GM19035 (cell line): ENCODE measurements at regions not wholly inside any gene's neighbourhood (a gene's known extent, or its start where the extent isn't known, plus 50 kb on each side); places are given as distances from the start of the nearest gene placed in this dataset.
"Not testable (repeated sequence)": the region's sequence is repeated elsewhere in the genome, so short reads cannot be mapped to it uniquely, and the experiment has no call there.

ENCODE experiments used
- ATAC-seq: cut with Tn5 transposase; IDR thresholded peaks from one replicate; pipeline ENCODE4 v1.9.1; 2021; ENCODE audit not compliant: unreplicated experiment

- no peak for ATAC-seq
These were observed 1084.7 kb upstream of the LRRTM1 start for GRCh38 chr2:81389203-81389602.

DNA sequence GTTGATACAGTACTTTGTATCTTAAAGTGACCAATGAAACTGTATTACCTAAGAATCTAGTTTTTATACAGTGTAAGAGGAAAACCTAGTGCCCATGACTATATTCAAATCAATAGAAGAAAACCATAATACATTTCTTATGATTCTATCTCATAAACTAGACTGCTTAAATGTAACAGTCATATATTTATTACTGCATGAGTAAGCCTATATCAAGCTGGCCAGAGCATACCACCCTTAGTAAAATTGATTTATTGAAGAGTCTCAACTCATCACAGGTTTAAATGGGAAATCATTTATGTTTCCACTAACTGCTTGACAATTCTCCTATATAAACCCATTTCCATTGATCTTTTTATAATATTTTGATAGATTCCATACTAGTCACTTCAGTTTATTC lies 1059.2 kb upstream of the LRRTM1 start:
- ATAC-seq: no peak

DNA sequence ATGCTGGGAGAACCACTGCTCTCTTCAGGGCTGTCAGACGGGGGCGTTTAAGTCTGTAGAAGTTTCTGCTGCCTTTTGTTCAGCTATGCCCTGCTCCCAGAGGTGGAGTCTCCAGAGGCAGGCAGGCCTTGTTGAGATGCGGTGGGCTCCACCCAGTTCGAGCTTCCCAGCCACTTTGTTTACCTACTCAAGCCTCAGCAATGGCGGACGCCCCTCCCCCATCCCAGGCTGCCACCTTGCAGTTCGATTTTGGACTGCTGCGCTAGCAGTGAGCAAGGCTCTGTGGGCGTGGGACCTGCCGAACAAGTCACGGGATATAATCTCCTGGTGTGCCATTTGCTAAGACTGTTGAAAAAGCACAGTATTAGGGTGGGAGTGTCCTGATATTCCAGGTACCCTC lies 1057.9 kb upstream of the LRRTM1 start:
- ATAC-seq: not testable (repeated sequence)

GRCh38 chr2:81355436-81355835 lies 1050.9 kb upstream of the LRRTM1 start:
- no peak for ATAC-seq

DNA sequence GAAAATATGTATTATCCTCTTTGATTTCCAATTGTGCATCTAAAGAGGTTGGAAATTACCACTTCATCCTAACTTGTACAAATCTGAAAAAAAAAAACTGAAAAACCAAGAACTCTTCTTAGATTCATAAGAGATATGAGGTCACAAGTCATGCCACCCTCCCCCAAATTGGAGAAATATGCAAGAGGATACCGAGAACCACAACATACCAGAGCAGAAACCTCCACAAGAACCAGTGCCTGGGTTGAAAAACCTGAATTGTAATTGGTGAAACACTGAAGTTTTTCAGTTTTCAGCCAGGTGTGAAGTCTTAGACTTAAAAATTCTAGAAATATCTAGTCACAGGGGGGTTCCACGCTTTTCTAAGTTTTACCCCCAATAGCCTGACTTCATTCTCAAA lies 1029.5 kb upstream of the LRRTM1 start:
- no peak for ATAC-seq

DNA sequence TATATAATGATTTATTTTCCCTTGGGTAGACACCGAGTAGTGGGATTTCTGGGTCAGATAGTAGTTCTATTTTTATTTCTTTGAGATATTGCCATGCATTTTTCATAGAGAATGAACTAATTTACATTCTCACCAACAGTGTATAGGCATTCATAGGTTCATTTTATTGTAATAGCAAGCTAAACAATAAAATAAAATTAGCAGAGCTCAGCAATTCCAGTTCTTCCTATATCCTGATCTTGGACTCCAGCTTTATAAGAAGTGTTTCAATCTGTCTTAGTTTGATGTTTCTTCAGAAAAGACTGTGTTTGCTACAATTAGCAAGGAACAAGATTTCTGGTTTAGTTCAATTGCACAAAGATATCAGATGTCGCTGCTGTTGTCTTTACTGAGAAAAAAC lies 1024.4 kb upstream of the LRRTM1 start:
- ATAC-seq: no peak

DNA sequence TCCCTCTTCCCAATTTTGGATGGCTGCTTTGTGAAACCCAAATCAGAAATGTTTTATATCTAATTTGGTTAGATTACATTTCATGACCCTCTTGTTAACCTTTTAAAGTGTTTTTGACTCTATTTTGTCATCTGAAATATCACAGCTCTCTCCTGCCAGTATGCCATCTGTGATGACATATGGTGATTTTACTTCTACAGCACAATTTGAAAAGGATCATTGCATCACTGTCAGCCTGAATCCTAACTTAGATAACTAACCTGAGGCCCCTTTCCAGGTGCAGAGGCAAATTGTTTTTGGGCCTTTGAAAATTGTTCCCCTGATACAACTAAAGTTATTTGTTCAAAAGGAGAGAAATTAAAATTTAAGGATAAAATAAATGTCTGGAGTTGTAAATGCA lies 1023.4 kb upstream of the LRRTM1 start:
- no peak for ATAC-seq

DNA sequence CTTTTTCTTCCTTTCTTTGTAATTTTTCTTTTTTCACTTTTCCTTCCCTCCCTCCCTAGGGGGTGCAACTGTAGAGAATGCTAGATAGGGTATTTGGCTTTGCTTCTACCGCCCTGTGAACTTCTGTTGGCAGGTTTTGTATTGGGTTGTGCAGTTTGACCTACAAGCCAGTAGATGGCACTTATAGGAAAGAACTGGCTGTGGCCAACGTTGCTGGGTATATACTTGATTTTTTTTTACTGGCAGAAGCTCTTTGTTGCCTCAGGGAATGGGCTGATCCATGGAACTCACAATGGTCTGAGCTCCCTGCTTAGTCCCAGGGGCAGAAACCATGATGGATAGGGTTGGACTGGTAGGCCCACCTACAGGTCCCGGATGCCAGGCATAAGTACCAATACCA lies 1019.5 kb upstream of the LRRTM1 start:
- ATAC-seq: no peak

GRCh38 chr2:81304154-81304830 lies 999.7 kb upstream of the LRRTM1 start:
- ATAC-seq: no peak

DNA sequence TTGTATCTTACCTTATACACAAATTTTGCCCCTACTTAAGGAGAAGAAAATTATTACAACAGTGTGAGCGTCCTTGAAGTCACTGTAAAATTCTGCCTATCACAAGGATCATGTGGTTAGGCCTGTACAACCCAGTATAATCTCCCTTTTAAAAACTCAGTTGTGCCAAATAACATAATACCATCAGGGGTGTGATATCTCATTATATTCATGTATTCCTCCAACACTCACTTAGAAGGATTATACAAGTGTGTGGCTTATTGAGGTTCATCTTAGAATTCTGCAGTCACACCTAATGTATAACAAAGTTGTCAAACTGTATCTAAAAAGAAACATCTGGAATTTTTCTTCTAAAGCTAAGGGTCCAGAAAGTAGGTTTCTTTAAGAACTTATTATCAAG lies 998.8 kb upstream of the LRRTM1 start:
- no peak for ATAC-seq

DNA sequence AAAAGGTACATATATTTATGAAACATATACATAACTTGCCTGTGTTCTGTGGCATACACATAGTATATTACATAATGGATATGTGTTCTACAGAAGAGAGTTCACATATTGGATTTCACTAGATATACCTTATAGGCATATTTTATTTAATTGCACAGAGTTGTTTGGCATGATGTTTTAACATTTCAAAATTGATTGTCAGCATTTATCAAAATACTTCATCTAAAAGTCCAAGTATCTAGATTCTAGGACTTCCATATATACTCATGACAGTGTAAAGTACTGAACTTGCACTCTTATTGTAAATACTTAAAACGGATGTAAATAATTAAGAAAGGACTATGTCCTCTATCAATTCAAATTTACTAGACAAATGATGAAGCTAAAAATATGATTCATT lies 995.3 kb upstream of the LRRTM1 start:
- ATAC-seq: no peak

GRCh38 chr2:81290846-81291245 lies 986.3 kb upstream of the LRRTM1 start:
- no peak for ATAC-seq

DNA sequence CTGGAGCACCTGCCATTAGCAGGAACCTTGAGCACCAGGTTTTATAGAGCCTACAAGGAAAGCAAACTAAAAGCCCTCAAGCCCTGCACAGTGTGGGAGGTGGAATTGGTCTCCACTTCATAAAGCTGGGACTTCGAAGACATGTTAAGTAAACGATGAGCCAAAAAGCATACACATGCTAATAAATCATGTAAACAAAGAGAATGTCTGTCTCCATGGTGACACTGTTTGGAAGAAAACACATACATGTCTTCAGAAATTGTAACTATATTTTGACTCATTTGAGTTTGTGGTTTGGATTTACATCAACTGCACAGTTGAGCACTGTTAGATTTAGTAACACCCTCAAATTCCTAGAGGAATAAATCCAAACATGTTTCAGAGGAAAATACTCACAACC lies 978.5 kb upstream of the LRRTM1 start:
- ATAC-seq: no peak

GRCh38 chr2:81282151-81282769 lies 977.7 kb upstream of the LRRTM1 start:
- no peak for ATAC-seq

GRCh38 chr2:81276595-81276994 lies 972.0 kb upstream of the LRRTM1 start:
- ATAC-seq: no peak

DNA sequence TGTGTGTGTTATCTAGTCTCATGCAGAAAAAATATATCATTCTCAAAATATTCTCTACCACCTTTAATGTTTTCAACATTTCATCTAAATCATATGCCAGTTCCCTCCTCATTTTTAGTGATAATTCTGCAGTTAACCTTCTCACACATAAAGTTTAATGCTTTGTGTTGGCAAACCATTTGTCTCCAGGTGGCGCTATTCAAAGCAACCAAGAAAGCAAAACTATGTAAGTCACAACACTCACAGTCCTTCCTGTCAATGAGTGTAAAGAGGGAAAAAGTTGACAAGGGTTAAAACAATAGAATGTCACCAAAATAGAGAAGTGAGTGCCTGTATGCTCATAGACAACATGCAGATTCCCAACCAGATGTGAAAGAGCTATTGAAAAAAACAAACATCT lies 961.6 kb upstream of the LRRTM1 start:
- ATAC-seq: no peak

DNA sequence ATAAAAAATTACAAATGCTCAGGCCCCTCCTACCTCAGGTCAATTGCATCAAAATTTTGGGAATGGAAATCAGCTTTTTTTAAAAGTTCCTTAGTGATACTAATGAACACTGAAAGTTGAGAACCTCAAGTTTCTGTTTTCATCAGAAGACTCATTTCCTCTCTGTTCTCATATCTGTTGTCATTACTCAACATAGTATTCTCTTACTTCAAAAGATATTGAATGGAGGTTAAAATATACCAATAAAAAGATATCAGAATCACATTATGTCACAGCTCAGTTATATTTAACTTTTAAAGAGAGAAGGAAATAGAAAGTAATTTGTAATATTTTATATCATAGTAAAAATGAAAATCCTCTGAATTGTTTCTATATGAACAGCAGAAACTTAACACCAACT lies 959.4 kb upstream of the LRRTM1 start:
- ATAC-seq: no peak

- no peak for ATAC-seq
These were observed 955.8 kb upstream of the LRRTM1 start for GRCh38 chr2:81260320-81260719.

- no peak for ATAC-seq
These were observed 945.7 kb upstream of the LRRTM1 start for GRCh38 chr2:81250270-81250669.

GRCh38 chr2:81249152-81249551 lies 944.6 kb upstream of the LRRTM1 start:
- no peak for ATAC-seq

GRCh38 chr2:81247648-81248047 lies 943.1 kb upstream of the LRRTM1 start:
- no peak for ATAC-seq

DNA sequence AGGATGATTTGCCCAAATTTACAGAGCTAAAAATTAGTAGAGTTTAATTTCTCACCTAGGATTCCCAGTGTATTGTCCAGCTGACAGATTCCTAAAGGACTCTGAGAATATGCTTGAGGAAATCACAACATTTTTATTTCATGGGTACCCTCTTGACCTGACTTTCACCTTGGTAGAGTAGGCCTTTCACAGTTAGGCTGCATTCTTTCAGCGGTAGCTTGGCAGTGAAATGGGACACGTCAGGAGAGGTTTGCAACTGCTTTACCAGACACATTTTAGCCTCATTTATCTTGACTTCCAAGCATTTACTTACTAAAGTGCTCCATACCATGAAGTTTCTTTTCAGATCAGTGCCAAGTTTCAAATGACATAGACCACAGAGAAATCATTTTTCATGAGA lies 937.9 kb upstream of the LRRTM1 start:
- no peak for ATAC-seq

GRCh38 chr2:81238462-81238861 lies 933.9 kb upstream of the LRRTM1 start:
- ATAC-seq: no peak
